ENCODE measurements at regions not wholly inside any gene's neighbourhood (a gene's known extent, or its start where the extent isn't known, plus 50 kb on each side); places are given as distances from the start of the nearest gene placed in this dataset.
"Not testable (repeated sequence)": the region's sequence is repeated elsewhere in the genome, so short reads cannot be mapped to it uniquely, and the experiment has no call there.

DNA sequence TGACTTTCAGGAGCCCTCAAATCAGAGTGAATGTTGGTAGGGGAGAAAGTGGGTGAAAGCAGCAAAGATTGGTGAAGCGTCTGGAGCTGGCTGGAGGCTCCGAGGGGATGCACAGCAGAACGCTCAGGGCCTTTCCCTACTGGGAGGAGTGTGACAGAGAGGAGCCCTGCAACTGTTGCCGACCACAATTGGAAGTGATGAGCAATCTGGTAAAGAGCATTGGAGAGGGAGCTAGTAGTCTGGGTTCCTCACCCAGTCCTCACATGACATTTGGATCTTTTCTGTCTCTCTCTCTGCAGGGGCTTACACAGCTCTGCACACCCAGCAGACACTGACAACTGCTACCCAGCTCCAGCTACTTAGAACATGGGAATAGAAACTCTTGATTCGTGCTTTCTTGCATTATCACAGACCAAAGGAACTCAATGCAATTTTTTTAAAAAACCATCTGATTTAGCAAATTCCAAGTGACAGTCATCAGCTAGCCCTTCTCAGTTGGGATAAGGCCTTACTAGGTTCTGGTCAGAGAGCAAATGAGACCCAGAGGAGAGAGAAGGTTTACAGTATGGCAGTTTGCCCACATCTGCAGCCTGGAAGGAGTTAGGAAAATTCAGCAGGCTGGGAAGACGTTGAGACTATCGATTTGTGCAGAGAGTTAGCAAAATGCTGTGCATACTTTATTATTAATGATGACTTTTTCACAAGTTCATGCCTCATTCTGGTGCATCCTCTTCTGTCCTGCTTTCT lies 278.0 kb upstream of the PLET1 start:
- no peak for DNase-seq (ENCODE audit: low read depth, low spot score)

GRCh38 chr11:112539281-112539555 lies 278.6 kb upstream of the PLET1 start:
- not testable (repeated sequence) for DNase-seq (ENCODE audit: low read depth, low spot score)

GRCh38 chr11:112539741-112540140 lies 279.1 kb upstream of the PLET1 start:
- DNase-seq (ENCODE audit: low read depth, low spot score): no peak

DNA sequence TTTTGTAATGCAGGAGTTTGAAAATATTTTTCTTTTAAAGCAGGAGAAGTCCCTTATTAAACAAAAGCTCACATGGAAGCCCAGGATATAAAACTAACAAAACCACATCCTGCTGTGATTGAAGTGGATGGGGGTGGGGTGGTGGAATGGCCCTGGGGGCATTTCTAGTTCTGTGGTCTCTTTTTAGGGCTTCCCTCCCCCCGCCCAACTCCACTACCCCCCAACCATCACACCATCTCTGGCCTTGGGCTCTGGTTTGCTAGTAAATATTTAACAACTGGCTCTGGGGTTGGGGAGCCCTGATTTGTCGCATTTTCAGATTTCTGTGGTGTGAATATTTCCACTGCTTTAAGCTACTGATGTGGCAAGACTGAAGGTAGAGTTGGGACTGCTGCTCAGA lies 279.6 kb upstream of the PLET1 start:
- DNase-seq (ENCODE audit: low read depth, low spot score): peak; percentile 55

GRCh38 chr11:112541140-112542046 lies 280.7 kb upstream of the PLET1 start:
- no peak for DNase-seq (ENCODE audit: low read depth, low spot score)

DNA sequence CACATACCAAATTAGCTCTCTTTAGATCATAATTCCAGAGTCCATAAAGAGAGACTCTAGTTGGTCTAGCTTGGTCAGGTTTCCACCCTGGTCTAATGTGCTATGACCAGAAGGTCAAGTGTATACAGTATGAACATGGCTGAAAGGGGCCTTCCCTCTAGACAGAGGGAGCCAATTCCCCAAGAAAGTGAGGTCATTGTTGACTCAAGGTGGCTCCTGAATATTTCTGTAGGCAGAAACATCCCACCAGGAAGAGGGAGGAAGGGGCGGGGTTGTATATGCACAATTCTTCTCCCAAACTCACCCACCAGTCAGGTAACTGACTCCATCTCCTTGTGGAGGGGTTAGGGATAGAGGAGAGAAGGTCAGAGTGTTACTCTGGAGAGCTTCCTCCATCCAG lies 281.8 kb upstream of the PLET1 start:
- DNase-seq (ENCODE audit: low read depth, low spot score): no peak

DNA sequence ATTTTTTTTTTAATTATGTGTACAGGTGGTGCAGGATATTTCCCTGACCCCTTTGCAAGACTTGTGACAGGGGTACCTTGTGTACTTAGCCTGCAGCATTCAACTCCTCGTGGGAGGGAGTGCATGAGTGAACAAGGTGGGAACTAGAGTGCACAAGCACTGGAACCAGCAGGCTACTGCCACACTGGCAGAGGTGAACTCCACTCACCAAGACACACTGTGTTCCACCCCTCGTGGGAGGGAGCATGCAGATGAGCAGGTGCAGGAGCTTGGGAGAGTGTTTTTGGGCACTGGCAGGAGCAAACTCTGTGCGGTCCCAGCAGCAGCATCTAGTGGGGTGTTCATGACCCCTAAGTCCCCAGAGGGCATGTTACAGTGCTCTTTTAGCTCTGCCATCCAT lies 282.7 kb upstream of the PLET1 start:
- no peak for DNase-seq (ENCODE audit: low read depth, low spot score)

GRCh38 chr11:112548641-112549040 lies 288.0 kb upstream of the PLET1 start:
- DNase-seq (ENCODE audit: low read depth, low spot score): no peak

DNA sequence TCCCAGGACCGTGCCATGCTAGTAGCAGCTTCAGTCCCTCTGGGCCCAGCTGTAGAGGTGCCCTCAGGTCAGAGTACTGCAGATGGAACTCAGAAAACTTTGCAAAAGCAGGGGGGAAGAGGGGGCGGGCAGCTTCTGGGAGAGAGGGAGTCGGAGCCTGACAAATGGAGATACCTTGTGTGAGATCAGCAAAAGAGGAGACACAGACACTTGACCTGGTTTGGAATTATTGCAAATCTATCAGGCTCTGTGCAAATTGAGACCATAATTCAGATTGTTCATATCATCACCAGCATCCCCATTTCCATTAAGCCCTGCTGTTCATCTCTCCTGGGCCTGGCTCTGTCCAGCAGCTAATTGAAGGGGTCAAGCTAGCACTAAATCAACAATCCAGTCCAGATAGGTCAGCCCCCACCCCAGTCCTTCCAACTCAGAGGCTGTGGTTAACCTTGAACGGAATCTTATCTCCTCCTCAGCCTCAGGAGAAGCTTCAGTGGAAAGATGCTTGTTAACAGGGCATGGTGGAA lies 292.6 kb upstream of the PLET1 start:
- no peak for DNase-seq (ENCODE audit: low read depth, low spot score)

GRCh38 chr11:112554586-112554985 lies 293.9 kb upstream of the PLET1 start:
- DNase-seq (ENCODE audit: low read depth, low spot score): no peak

- peak; percentile 89 for DNase-seq (ENCODE audit: low read depth, low spot score)
Measured at GRCh38 chr11:112555491-112556364, 295.1 kb upstream of the PLET1 start.

GRCh38 chr11:112558691-112559090 lies 298.0 kb upstream of the PLET1 start:
- DNase-seq (ENCODE audit: low read depth, low spot score): no peak

GRCh38 chr11:112563808-112564207 lies 303.1 kb upstream of the PLET1 start:
- DNase-seq (ENCODE audit: low read depth, low spot score): no peak

- peak; percentile 23 for DNase-seq (ENCODE audit: low read depth, low spot score)
Measured at GRCh38 chr11:112564228-112564955, 303.7 kb upstream of the PLET1 start.

GRCh38 chr11:112565551-112565950 lies 304.9 kb upstream of the PLET1 start:
- DNase-seq (ENCODE audit: low read depth, low spot score): no peak

DNA sequence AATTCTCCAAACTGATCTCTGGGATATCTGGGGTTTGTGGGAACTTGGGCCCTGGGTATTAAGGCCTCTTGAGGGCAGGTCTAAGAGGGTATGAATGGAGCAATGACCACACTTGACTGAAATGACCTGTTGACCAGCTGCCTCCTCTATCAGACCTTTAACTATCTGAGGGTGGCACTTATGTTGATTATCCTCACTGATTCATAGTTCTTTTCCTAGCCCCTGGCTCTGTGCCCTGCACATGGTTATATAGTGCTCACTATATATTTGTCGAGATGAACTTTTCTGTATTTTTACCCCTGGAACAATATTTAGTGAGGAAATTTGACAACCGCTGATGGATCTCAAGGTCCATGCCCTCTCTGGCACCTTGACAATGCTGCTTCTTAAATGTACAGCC lies 305.5 kb upstream of the PLET1 start:
- DNase-seq (ENCODE audit: low read depth, low spot score): no peak

- no peak for DNase-seq (ENCODE audit: low read depth, low spot score)
Measured at GRCh38 chr11:112570333-112570732, 309.7 kb upstream of the PLET1 start.

- no peak for DNase-seq (ENCODE audit: low read depth, low spot score)
Measured at GRCh38 chr11:112579282-112579681, 318.6 kb upstream of the PLET1 start.

DNA sequence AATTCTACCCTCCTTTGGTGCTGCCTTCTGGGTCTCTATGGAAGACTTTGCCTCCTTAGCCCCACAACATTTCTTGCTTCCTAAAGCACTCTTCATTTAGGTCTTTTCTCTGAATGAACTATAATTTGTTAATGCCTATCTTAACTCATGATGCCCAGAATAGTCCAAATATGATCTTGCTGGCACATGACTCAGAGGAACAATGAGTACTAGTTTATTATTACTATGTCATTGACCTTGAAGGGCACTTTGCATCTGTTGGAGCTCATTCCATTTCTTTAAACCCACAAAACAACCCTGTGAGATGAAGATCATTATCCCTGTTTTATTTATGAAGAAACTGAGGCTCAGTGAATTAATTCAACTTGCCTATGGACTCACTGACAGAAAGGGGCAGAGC lies 320.2 kb upstream of the PLET1 start:
- no peak for DNase-seq (ENCODE audit: low read depth, low spot score)

- DNase-seq (ENCODE audit: low read depth, low spot score): no peak
Measured at GRCh38 chr11:112581747-112582146, 321.1 kb upstream of the PLET1 start.

- no peak for DNase-seq (ENCODE audit: low read depth, low spot score)
Measured at GRCh38 chr11:112582366-112582765, 321.7 kb upstream of the PLET1 start.

Data from ELF-1 (cell line).